NCI-H82 treated with DMSO at 0.1 percent for 48 hours (cell line): ENCODE measurements at regions not wholly inside any gene's neighbourhood (a gene's known extent, or its start where the extent isn't known, plus 50 kb on each side); places are given as distances from the start of the nearest gene placed in this dataset.
"Not testable (repeated sequence)": the region's sequence is repeated elsewhere in the genome, so short reads cannot be mapped to it uniquely, and the experiment has no call there.

Experiments
- DNase-seq: peaks from one replicate; lab custom pipeline; 2025; ENCODE audit not compliant: unreplicated experiment; lab: John Stamatoyannopoulos, UW

DNA sequence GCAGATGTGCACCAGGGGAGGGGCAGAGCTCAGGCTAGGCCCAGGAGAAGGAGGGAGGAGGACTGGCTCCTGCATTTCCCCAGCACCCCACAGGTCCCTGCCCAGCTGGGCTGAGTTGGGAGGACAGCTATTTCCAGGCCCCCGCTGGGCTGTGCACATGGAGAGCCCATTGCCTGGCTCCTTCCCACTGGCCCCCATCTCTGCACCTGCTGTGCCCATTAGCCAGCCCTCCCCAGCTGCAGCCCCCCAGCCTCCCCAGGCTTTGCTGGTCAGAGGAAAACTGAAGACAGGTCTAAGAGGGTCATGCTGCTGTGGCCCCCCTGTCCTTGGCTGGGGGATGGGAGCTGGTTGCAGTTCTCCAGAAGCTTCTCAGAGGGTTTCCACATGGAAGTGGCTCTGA lies 81.8 kb upstream of the SHANK2 start:
- no peak for DNase-seq

DNA sequence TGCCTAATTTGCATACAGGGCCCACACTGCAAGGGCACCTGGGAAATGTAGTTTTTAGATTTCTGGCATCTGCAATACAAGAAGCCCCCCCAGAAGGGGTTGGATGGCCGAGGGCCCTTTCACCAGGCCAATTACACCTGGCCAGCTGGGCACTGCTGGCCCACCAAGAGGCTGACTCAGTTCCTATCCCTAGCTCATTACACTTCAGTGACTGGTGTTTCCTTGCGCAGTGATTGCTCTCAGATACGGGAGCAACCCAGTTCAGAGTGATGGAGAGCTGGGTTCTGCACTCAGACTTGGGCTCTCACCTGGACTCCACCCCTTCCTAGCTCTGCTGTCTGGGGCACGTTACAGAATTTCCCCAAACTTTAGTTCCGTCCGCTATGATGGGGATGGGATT lies 81.1 kb upstream of the SHANK2 start:
- DNase-seq, result no peak

DNA sequence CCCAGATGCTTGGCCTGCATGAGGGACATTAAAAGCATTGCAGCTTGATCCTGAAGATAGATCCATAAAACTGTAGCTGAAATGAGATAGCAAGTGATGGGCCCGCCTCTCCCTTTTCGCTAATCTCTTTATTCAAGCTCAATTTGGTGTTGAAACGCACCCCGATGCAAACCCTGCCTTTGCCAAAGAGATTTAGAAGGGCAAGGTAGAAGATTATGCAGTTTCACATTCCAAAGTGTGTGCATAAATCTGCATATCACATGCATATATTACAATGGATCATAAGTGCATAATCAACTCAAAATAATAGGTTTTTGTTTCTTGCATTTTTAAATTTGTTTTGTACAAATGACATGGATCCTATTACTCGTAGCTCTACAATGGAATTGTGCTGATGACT lies 80.1 kb upstream of the SHANK2 start:
- no peak for DNase-seq

DNA sequence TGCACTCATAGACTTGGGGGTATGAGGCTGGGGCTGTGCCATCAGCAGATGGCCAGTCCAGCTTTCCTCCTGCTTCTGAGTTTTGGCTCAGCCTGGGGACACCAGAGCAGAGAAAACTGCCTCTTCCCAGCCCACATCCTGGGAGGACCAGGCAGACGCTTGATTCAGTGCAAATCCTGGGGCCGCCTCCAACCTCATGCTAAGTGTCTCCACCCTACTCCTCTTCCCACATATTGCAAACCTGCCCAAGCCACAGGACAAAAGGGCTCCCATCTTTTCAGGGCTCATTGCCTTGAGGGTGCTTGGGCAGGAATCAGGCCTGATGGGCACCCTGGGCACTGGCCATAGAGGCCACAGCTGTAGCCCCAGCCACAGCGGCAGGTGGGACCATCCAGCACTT lies 79.7 kb upstream of the SHANK2 start:
- DNase-seq, result no peak

DNA sequence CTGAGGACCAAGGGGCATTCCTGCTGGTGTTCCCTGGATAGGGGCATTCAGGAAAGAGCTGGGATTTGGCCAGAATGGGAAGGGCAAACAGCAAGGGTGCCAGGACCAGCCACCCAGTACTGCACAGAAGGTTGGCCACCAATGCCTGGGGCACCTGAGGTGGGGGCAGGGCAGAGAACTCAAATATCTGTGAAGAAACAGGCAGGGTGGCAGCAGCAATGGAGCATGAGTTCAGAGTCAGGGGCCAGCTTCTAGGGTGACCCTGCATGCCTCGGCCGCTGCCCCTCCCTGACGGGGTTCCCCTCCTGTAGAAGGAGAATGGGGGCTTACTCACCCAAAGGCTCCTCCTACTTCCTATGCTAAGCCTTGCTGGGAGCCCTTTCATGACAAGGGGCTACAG lies 79.3 kb upstream of the SHANK2 start:
- no peak for DNase-seq

DNA sequence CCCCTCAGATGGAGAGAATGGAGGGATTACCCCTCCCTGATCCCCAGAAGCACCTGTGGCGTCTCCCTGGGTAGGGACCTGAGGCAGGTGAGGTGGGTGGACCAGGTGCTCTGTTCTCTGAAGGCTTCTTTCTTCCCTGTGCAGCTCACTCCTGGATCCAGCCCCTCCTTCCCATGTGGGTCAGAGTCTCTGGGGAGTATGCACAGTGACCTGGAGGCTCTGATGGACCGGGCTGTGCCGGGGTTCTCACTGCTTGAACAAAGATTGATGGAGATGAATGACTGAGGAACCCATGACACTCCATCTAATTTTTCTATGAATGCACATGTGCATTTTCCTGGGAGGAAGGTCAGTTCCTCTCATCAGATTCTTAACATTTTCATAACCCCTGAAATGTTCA lies 78.6 kb upstream of the SHANK2 start:
- no peak for DNase-seq

DNA sequence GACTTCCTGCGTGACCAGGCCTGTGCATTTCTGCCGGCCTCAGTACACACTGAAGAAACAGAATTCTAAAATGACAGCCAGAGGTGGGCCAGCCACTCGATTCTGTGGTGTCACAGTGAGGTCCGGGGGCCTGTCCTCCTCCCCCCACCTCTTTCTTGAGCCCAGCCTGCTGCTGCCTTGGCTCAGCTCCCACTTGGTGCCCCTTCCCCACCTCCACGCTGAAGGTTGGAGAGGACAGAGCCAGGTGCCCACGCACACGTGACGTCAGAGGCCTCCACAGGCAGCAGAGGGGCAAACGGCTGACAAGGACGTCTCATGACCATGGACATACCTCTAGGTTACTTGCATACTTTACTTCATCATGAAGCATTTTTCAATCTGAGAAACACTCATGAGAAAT lies 78.0 kb upstream of the SHANK2 start:
- DNase-seq, result no peak

DNA sequence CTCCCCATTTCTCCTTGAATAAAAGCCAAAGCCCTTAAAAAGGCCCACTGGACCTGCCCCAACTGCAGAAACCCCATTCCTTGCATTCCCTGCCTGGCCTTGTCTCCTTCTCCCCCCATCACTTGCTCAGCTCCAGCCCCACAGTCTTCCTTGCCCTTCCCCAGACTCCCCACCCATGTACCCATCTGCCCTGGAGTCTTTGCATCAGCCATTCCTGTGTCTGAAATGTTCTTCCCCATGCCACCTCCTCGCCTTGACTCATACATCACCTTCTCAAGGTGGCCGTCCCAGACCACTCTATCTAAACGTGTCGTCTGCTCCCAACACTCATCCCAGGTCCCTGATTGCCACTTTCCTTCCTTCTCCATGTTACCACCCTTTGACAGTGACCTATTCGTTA lies 77.4 kb upstream of the SHANK2 start:
- no peak for DNase-seq

DNA sequence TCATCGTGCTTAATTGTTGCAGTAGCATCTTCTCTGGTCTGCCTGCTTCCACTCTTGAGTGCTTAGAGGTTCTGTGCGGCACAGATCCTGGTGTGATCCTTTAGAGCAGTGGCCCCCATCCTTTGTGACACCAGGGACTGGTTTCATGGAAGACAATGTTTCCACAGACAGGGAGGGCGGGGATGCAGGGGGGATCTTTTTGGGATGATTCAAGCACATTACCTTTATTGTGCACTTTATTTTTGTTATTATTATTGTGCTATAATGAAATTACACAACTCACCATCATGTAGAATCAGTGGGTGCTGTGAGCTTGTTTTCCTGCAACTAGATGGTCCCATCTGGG lies 76.8 kb upstream of the SHANK2 start:
- no peak for DNase-seq

DNA sequence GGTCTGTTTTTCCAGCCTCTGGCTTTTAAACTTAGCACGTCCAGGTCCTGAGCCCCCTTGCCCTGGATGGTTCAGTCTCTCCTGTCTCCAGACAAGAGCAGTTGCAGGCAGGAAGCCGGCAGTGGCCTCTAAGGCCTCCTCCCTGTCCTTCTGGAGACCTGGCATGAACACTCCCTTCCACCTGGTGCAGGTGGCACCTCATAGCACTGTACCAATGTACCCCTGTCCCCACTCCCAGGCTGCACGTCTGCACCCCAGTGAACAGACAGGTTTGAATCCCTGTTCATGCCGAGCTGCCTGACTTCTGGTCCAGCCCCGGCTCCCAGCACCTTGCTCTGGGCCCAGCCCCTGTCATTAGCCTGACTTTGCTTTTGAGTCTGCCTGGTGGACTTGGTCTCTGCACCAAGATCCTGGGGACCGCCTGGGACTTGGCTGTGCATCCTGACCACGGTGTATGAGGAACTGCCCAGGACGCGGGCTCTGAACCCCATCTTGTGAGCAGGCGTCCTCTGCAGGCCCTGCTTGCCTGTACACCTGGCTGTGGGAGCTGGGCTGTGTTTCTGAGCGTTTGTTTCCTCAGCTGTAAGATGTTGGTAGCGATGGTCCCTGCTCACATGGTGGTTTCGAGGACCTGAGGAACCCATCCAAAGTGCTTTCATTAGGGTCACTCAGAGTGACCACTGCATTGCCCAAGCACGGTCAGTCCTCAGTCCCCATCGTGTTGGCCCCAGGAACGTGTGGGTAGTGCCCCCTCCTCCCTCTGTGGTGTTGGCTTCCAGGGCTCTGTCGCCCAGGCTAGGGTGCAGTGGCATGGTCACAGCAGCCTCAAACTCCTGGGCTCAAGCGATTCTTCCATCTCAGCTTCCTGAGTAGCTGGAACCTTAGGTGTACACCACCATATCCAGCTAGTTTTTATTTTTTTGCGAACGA lies 75.0 kb upstream of the SHANK2 start:
- DNase-seq, result no peak

DNA sequence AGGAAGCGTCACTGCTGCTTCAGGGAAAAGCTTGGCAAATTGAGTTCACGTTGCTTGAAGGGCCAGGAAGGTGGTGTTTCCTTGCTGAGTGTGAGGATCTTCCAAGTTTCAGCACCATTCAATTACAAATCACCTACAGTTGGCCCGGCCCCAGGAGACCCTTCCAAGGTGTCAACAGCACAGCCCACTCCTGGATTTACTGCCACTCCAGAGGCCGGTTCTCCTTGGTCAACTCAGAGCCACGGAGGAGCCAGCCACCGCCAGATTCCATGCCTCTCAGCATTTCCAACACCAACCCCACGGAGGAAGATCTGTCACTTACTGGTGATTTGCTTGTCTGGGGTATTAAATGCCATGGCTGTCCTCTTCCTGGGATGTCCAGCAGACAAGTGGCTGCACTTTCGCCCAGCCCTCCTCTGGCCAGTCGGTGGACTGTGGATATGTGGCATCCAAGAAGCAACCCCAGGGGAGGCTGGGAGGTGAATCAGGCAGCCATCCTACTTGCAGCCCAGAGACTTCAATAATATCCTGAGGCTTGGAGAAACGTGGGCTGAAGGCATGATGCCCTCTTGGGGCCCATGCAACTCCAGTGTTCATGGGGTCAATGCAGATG lies 74.1 kb upstream of the SHANK2 start:
- no peak for DNase-seq

DNA sequence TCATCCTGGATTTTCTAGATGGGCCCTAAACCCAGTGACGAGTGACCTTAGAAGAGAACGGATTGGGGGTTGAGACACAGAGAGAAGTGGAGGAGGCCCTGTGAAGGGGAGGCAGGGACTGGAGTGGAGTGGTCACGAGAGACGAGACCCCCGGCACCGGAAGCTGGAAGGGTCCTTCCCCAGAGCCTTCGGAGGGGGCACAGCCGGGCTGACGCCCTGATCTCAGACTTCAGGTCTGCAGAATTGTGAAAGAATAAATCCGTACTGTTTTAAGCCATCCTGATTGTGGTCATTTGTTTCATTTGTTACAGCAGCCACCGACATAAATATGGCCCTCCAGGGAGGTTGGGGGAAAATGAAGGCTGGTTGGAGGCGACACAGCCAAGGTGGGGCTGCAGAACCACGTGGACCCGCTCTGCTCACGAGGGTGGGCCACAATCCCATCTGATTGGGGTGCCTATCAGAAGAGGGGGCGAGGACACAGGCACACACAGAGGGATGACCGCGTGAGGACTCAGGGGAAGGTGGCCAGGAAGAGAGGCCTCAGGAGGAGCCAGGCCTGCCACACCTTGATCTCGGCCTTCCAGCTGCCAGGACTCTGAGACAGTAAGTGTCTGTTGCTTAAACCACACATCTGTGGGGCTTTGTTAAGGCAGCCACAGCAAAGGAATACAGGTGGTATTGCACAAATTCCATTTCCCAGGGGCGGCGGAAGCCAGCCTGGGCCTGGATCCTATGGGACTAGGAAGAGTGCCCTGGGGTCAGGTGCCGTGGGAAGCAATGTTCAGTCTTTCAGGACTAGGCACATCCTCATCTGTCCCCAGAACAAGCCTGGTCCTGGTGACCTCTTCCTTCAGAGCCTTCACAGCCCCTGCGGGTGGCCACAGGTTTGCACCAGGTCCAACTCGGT lies 73.3 kb upstream of the SHANK2 start:
- DNase-seq, result no peak

DNA sequence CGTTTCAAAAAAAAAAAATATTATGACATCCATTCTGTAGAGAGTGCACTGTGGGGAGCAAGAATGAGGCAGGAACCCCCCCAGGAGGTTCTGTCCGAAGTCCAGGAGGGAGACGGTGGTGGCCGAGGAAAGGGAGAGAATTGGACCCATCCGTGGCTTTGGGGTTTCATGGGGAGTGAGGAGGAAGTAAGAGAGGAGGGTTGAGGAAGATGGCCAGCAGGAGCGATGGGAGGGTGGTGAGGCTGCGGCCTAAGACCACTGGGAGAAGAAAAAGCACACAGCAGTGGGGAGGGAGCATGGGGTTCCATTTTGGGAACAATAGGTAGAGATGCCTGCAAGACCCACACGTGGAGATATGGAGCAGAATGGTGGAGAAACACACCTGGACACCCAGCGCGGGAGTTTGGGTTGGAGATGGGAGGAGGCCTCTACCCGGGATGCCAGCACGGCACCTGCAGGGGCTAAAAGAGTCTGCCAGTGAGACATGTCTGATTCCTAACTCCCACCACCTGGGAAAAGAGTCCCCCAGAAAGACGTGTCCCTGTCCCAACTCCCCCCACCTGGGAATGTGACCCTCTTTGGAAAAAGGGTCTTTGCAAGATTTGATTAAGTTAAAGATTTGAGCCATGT lies 72.5 kb upstream of the SHANK2 start:
- no peak for DNase-seq

DNA sequence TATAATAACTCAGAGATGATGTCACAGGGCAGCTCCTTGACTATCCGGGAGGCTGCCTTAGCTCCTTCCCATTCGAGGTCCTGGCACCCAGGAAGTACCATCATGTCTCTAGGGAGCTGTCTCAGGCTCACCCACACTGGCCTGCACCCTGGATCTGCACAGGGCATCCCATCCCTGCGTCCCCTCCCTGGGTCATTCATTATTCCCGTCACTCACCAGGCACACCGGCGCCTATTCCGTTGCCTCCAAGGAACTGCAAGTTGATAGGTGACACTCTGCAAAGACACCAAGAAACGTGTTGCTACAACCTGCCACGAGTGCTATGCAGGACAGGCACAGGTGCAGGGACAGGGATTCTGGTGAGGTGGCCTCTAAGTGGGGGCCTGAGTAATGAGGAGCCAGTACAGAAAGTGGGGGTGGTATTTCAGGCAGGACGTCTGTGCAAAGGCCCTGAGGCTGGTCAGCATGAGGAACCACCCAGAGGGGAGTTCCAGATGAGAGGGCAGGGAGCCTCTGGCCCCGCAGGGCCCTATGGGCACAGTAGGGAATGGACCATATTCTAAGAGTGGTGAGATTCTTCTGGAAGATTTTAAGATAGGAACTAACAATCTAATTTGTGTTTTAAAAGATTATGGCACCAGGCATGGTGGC lies 71.6 kb upstream of the SHANK2 start:
- no peak for DNase-seq

DNA sequence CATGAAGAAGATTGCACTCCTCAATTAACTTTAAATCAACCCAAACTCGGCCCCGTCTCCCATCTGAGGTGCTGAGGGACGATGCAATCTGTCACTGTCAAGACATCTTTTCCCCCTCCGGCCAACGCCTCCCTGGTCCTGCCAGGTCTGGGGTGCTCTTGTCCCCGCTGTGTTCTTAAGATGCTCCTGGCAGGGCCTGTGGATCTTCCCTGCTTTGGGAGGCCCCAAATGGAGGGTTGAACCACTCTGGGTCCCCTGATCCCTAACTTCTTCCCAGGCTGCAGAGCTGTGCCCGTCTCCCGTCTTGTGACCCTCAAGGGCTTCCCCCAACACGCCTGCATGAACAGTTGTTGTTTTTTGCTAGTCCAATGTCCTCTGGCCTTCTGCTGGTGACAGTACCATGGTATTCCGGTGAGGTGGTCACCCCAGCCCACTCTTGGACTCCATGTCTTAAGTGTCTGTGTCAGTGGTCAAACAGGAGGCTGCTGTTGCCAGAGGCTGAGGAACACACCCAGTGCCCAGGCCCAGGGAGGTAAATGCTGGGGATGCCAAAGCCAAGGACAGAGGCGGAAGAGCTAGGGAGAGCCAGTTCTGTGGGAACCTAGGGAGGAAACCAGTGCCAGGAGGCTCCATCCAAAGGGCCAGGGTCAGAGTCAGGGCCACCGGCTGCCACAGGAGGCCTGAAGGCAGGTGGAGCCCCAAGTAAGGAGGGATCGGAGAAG lies 70.6 kb upstream of the SHANK2 start:
- no peak for DNase-seq

DNA sequence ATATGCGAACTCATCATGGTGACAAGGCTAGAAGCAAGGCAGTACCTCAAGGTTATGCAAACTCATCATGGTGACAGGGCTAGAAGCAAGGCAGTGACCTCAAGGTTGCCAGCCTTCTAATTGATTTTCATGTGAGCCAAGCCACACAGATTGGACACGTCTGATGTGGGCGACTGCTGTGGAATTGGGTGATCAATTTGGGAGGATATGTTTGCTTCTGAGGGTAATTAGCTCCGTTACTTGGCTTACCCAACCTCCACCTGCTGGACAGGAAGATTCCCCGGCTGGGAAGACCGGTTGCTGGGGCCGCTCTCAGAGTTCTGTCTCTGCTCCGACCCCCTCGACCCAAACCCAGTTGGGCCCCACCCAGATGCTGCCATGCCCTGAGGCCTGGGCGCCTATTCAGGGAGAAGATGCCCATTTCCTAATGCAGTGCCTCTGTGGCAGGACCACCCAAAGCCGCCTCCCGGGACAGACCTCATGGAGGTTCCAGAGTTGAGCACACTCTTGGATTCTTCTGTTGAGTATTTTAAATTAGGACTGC lies 69.9 kb upstream of the SHANK2 start:
- DNase-seq, result no peak

DNA sequence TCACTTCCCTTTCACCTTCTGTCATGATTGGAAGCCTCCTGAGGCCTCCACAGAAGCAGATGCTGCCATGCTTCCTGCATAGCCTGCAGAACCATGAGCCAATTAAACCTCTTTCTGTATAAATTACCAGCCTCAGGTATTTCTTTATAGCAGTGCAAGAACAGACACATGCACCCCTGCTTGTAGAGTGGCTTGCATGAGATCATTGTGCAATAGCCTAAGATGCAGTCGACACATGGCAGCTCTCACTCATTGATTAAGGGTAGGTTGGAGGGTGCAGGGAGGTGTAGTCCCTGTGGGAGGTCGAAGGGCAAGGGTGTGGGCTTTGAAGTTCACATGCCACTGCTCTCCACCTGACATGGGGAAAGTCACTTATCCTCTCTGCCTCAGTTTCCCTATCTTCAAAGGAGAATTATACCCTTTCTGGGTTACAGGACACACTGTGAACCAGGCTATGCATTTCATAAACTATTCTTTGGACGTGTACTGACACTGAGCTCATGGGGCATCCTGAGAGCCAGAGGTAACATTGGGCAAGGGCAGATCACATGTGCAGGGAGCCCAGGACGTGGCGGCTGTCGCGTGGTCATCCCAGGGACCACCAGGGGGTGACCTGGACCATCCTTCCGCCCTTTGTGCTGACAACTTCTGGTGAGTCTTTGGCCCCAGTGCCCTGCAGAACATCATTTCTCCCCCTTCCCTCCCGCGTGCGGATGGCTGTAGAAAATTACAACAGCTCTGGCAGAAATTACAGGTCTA lies 69.2 kb upstream of the SHANK2 start:
- no peak for DNase-seq

DNA sequence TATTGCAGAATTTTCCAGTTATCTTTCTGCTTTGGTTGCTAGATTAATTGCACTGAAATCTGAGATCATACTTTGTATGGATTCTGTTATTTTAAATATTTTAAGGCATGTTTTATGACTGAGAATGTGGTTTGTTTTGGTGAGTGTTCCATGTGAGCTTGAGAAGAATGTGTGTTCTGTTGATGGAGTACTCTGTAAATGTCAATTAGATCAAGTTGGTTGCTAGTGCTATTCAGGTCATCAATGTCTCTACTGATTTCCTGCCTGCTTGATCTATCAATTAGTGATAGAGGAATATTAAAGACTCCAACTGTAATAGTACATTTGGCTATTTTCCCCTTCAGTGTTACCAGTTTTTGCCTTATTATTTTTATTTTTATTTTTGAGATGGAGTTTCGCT lies 64.3 kb upstream of the SHANK2 start:
- no peak for DNase-seq

DNA sequence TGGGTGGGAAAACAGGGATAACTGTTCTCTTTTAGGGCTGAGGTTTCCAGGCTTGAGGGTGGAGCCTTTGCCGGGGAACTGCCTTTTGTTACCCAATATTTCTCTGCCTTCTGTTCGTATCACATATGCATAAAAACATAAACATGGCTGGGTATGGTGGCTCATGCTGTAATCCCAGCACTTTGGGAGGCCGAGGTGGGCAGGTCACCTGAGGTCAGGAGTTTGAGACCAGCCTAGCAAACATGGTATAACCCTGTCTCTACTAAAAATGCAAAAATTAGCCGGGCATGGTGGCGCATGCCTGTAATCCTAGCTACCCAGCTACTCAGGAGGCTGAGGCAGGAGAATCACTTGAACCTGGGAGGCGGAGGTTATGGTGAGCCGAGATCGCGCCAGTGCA lies 60.2 kb upstream of the SHANK2 start:
- DNase-seq, result not testable (repeated sequence)
